ENCODE measurements at regions not wholly inside any gene's neighbourhood (a gene's known extent, or its start where the extent isn't known, plus 50 kb on each side); places are given as distances from the start of the nearest gene placed in this dataset.

DNA sequence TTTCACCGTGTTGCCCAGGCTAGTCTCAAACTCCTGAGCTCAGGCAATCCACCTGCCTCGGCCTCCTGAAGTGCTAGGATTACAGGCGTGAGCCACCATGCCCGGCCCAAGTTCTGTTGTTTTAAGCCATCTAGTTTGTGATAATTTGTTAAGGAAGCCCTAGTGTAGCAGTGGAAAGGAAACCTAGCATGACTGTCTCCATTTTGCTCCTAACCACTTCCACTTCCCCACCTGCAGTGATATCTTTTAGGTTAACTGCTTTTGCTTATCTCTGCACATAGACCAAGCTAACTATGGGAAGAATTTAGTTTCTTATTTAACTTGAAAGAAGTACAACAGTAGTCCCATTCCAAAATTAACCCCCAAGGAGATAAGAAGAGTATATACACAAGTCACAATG is 109.5 kb upstream of the NAP1L1 start:
- ChIA-PET POLR2A (no interaction called here), CTCF (interaction anchor here (0.6 kb wide), 2 partner anchors 60 to 904 kb away, joined by 3 to 4 read pairs; no protein-coding TSS in a partner anchor)
- no peaks in the 10 kb centered on the region for H3K27me3 Mint-ChIP-seq (ENCODE audit: insufficient read depth, unreplicated experiment)
- no peak overlapping the region for H3K27ac Mint-ChIP-seq (ENCODE audit: low read depth, unreplicated experiment)
- no TSS peak for BruUV-seq (replicated peaks)
- intact Hi-C loops (cut with micrococcal nuclease), result no loop called here
- no peaks in the 10 kb centered on the region for H3K36me3 Mint-ChIP-seq (ENCODE audit: insufficient read depth, unreplicated experiment)
- H3K4me1 Mint-ChIP-seq (ENCODE audit: insufficient read depth, unreplicated experiment), result no peaks in the 10 kb centered on the region
- H3K4me3 Mint-ChIP-seq (ENCODE audit: unreplicated experiment), result no peak overlapping the region
- H3K9me3 Mint-ChIP-seq (ENCODE audit: unreplicated experiment), result peaks cover 17% of the 10 kb centered on the region
- TF ChIP-seq, protein P1, sequence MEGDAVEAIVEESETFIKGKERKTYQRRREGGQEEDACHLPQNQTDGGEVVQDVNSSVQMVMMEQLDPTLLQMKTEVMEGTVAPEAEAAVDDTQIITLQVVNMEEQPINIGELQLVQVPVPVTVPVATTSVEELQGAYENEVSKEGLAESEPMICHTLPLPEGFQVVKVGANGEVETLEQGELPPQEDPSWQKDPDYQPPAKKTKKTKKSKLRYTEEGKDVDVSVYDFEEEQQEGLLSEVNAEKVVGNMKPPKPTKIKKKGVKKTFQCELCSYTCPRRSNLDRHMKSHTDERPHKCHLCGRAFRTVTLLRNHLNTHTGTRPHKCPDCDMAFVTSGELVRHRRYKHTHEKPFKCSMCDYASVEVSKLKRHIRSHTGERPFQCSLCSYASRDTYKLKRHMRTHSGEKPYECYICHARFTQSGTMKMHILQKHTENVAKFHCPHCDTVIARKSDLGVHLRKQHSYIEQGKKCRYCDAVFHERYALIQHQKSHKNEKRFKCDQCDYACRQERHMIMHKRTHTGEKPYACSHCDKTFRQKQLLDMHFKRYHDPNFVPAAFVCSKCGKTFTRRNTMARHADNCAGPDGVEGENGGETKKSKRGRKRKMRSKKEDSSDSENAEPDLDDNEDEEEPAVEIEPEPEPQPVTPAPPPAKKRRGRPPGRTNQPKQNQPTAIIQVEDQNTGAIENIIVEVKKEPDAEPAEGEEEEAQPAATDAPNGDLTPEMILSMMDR (IDR thresholded peaks at IDR 0.05; ENCODE audit: unreplicated experiment), result no peak
- DNase-seq (ENCODE audit: unreplicated experiment), result no peak

DNA sequence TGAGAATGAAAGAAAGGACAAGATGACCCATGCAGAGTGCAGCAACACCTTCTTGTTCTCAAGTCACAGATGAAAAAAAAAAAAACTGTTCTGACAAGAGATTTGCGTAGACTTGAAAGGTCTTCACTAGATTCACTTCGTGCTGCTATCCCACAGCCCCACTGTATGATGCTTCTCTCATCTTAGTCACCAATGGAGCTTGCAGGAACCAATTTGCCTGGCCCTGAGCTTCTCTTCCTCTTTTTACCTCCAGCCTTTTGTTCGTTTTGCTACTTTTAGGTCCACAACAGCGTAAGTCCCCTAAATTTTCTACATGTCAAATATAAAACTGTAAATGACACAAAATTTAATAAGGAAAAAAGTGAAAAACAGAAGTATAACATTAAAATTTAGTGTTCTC is 107.9 kb upstream of the NAP1L1 start:
- no peak overlapping the region for H3K4me3 Mint-ChIP-seq (ENCODE audit: unreplicated experiment)
- H3K27me3 Mint-ChIP-seq (ENCODE audit: insufficient read depth, unreplicated experiment), result no peaks in the 10 kb centered on the region
- no peaks in the 10 kb centered on the region for H3K36me3 Mint-ChIP-seq (ENCODE audit: insufficient read depth, unreplicated experiment)
- TF ChIP-seq, protein P1 (IDR thresholded peaks at IDR 0.05; ENCODE audit: unreplicated experiment), result no peak
- H3K27ac Mint-ChIP-seq (ENCODE audit: low read depth, unreplicated experiment), result no peak overlapping the region
- ChIA-PET CTCF (no interaction called here), POLR2A (interaction anchor here (2.1 kb wide), 1 partner anchor 10 kb away, joined by 4 read pairs; no protein-coding TSS in a partner anchor)
- DNase-seq (ENCODE audit: unreplicated experiment), result no peak
- BruUV-seq (replicated peaks), result no TSS peak
- H3K9me3 Mint-ChIP-seq (ENCODE audit: unreplicated experiment), result peaks cover 5% of the 10 kb centered on the region
- intact Hi-C loops (cut with micrococcal nuclease), result no loop called here
- H3K4me1 Mint-ChIP-seq (ENCODE audit: insufficient read depth, unreplicated experiment), result no peaks in the 10 kb centered on the region

DNA sequence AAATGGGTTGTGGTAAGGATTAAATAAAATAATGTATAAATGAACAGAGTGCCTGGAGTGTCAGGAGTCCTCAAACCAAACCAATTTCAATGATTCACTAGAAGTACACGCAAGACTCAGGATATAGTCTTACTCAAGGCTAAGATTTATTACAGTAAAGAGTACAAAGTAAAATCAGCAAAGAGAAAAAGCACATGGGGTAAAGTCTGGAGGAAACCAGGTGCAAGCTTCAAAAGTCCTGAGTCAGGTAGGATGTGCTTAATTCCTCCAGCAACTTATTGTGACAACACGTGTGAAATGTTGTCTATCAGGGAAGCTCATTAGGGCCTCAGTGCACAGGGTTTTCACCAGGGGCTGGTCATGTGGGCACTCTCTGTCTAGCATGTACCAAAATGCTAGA is 105.8 kb upstream of the NAP1L1 start:
- no peaks in the 10 kb centered on the region for H3K9me3 Mint-ChIP-seq (ENCODE audit: unreplicated experiment)
- TF ChIP-seq, protein P1 (IDR thresholded peaks at IDR 0.05; ENCODE audit: unreplicated experiment), result no peak
- no peak for DNase-seq (ENCODE audit: unreplicated experiment)
- H3K4me1 Mint-ChIP-seq (ENCODE audit: insufficient read depth, unreplicated experiment), result no peaks in the 10 kb centered on the region
- POLR2A ChIA-PET, result no interaction called here
- intact Hi-C loops (cut with micrococcal nuclease), result no loop called here
- no peak overlapping the region for H3K4me3 Mint-ChIP-seq (ENCODE audit: unreplicated experiment)
- no TSS peak for BruUV-seq (replicated peaks)
- no peaks in the 10 kb centered on the region for H3K27me3 Mint-ChIP-seq (ENCODE audit: insufficient read depth, unreplicated experiment)
- CTCF ChIA-PET, result no interaction called here
- no peaks in the 10 kb centered on the region for H3K36me3 Mint-ChIP-seq (ENCODE audit: insufficient read depth, unreplicated experiment)
- H3K27ac Mint-ChIP-seq (ENCODE audit: low read depth, unreplicated experiment), result no peak overlapping the region

DNA sequence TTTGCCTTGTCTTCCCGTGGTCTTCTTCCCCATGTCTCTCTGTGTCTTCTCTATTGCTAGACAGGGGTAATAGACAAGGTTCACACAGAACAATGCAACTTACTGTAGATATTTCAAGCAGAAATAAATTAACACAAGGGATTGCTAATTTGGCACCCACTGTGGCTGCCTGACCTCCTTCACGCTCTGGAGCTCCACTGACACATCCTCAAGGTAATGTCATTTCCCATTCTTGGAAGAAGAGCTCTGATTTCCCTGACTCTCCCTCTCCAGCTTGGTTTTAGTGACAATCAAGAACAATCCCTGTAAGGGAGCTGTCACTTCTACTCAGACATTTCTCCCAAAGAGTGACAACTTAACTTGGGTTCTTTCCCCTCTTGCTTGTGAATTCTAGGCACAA is 105.4 kb upstream of the NAP1L1 start:
- Mint-ChIP-seq H3K9me3 (ENCODE audit: unreplicated experiment) (no peaks in the 10 kb centered on the region), H3K36me3 (ENCODE audit: insufficient read depth, unreplicated experiment) (no peaks in the 10 kb centered on the region), H3K27ac (ENCODE audit: low read depth, unreplicated experiment) (no peak overlapping the region), H3K4me3 (ENCODE audit: unreplicated experiment) (no peak overlapping the region), H3K4me1 (ENCODE audit: insufficient read depth, unreplicated experiment) (no peaks in the 10 kb centered on the region), H3K27me3 (ENCODE audit: insufficient read depth, unreplicated experiment) (no peaks in the 10 kb centered on the region)
- BruUV-seq (replicated peaks), result no TSS peak
- intact Hi-C loops (cut with micrococcal nuclease), result no loop called here
- TF ChIP-seq, protein P1 (IDR thresholded peaks at IDR 0.05; ENCODE audit: unreplicated experiment), result no peak
- ChIA-PET POLR2A (no interaction called here), CTCF (no interaction called here)
- DNase-seq (ENCODE audit: unreplicated experiment), result no peak

Measured in MCF 10A (cell line).